PC-3 (cell line): ENCODE measurements at regions not wholly inside any gene's neighbourhood (a gene's known extent, or its start where the extent isn't known, plus 50 kb on each side); places are given as distances from the start of the nearest gene placed in this dataset.

ENCODE experiments used
- ATAC-seq: fragments of 200-7000 bp; cut with Tn5 transposase; 2 replicates; pipeline ENCODE4 v1.9.1; 2020; ENCODE audit warnings: mild to moderate bottlenecking, moderate library complexity
- BruUV-seq: library from RNA; stranded (reverse); fragments of 400-500 nt; replicated peaks from 2 replicates; lab custom pipeline; 2021; lab: Mats Ljungman, UMichigan
- CTCF ChIA-PET: fragments of 300-600 bp; sonication (Branson Sonifier 250); formaldehyde crosslinking; loops from one replicate; lab custom pipeline; 2022; ENCODE audit warnings: antibody characterized with exemption; lab: Charles Lee
- POLR2A ChIA-PET: fragments of 300-600 bp; sonication (Branson Sonifier 250); formaldehyde crosslinking; loops from one replicate; lab custom pipeline; 2022; ENCODE audit warnings: antibody characterized with exemption; ENCODE audit not compliant: unreplicated experiment; lab: Charles Lee
- DNase-seq: peaks from one replicate; pipeline ENCODE4 v3.0.0-alpha.2; 2015
- H2AFZ ChIP-seq: fragments of 300-600 bp; sonication (generic); 2 replicates; pipeline ENCODE4 v1.6.0; 2016; ENCODE audit warnings: antibody characterized with exemption, low read length
- H3F3A ChIP-seq: fragments of 300-600 bp; sonication (generic); one replicate; pipeline ENCODE4 v1.6.0; 2017; ENCODE audit warnings: antibody characterized with exemption, low read length, control low read depth, mild to moderate bottlenecking; ENCODE audit not compliant: unreplicated experiment
- H3K27ac ChIP-seq: fragments of 300-600 bp; sonication (generic); 2 replicates; pipeline ENCODE4 v1.5.1; 2016; ENCODE audit warnings: mild to moderate bottlenecking, low read length
- H3K27me3 ChIP-seq: fragments of 300-600 bp; sonication (generic); 2 replicates; pipeline ENCODE4 v1.6.1; 2016; ENCODE audit warnings: low read length, mixed read lengths
- H3K36me3 ChIP-seq: fragments of 300-600 bp; sonication (generic); 2 replicates; pipeline ENCODE4 v1.6.1; 2016; ENCODE audit warnings: low read depth, mixed run types, low read length, mixed read lengths
- H3K4me1 ChIP-seq: fragments of 300-600 bp; sonication (generic); 2 replicates; pipeline ENCODE4 v1.5.1; 2016; ENCODE audit warnings: low read length; ENCODE audit not compliant: insufficient read depth
- H3K4me2 ChIP-seq: fragments of 300-600 bp; sonication (generic); 2 replicates; pipeline ENCODE4 v1.6.0; 2016; ENCODE audit warnings: low read length
- H3K4me3 ChIP-seq: fragments of 300-600 bp; sonication (generic); 2 replicates; pipeline ENCODE4 v1.5.1; 2016; ENCODE audit warnings: mild to moderate bottlenecking, low read length, mixed read lengths
- H3K79me2 ChIP-seq: fragments of 300-600 bp; sonication (generic); 2 replicates; pipeline ENCODE4 v1.6.1; 2017; ENCODE audit warnings: low read length, mixed read lengths
- H3K9ac ChIP-seq: fragments of 300-600 bp; sonication (generic); 2 replicates; pipeline ENCODE4 v1.6.0; 2016; ENCODE audit warnings: mild to moderate bottlenecking, low read length
- H3K9me2 ChIP-seq: fragments of 300-600 bp; sonication (generic); replicated peaks from 2 replicates; pipeline ENCODE4 v1.6.1; 2016; ENCODE audit warnings: mixed run types, low read length, mixed read lengths
- H3K9me3 ChIP-seq: fragments of 300-600 bp; sonication (generic); 2 replicates; pipeline ENCODE4 v1.6.1; 2016; ENCODE audit warnings: low read length, mixed read lengths
- H4K20me1 ChIP-seq: fragments of 300-600 bp; sonication (generic); 2 replicates; pipeline ENCODE4 v1.6.1; 2016; ENCODE audit warnings: low read length, mixed read lengths
- EZH2 ChIP-seq: fragments of 300-600 bp; sonication (generic); IDR thresholded peaks from one replicate; pipeline ENCODE4 v1.6.1; 2017; ENCODE audit warnings: antibody characterized with exemption, mild to moderate bottlenecking, low read length; ENCODE audit not compliant: unreplicated experiment
- EZH2phosphoT487 ChIP-seq: fragments of 300-600 bp; sonication (generic); IDR thresholded peaks from 2 replicates; pipeline ENCODE4 v1.6.1; 2018; ENCODE audit warnings: mild to moderate bottlenecking, antibody characterized with exemption, low read length, borderline replicate concordance
- intact Hi-C: fragments of 100-400 bp; cut with micrococcal nuclease; formaldehyde crosslinking; loops from 2 replicates; pipeline ENCODE4 v1.9.0; 2023
- TF ChIP-seq, protein P1 (sequence below): fragments of 300-600 bp; sonication (generic); conservative IDR thresholded peaks from 2 replicates; pipeline ENCODE4 v1.5.1; 2017; ENCODE audit warnings: antibody characterized with exemption, low read depth, mild to moderate bottlenecking, low read length

DNA sequence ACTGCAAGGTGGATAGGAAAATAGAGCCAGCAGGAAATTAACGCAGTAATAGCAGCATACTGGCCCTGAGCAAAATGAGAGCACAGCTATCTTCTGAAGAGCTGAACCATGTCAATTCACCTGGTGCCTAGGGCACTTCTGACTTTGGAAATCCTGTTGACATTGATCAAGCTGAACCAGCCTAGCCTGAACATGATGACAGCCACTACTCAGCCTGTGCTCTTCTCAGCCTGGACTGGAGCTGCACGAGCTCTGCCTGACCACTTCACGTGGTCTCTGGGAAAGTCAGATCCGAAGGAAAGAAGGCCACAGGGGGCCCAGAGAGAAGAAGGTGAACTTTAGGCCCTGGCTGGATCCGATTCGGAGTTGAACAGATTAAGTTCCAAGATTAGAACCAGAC lies 421.9 kb downstream of the LPIN1 start:
- no peak for DNase-seq
- BruUV-seq: no TSS peak
- Histone ChIP-seq H3K4me2 (no peak overlapping the region), H3K4me3 (no peak overlapping the region), H3K9me2 (no peaks in the 10 kb centered on the region), H3K4me1 (no peaks in the 10 kb centered on the region), H3K9ac (no peak overlapping the region), H3K27ac (no peak overlapping the region), H3K36me3 (no peaks in the 10 kb centered on the region), H2AFZ (no peak overlapping the region), H3F3A (no peaks in the 10 kb centered on the region), H4K20me1 (no peaks in the 10 kb centered on the region), H3K9me3 (no peaks in the 10 kb centered on the region), H3K27me3 (no peaks in the 10 kb centered on the region), H3K79me2 (no peaks in the 10 kb centered on the region)
- POLR2A ChIA-PET: interaction anchor here (0.6 kb wide), 1 partner anchor 509 kb away, joined by 4 read pairs; no protein-coding TSS in a partner anchor
- no peak for TF ChIP-seq EZH2phosphoT487
- TF ChIP-seq, protein P1, sequence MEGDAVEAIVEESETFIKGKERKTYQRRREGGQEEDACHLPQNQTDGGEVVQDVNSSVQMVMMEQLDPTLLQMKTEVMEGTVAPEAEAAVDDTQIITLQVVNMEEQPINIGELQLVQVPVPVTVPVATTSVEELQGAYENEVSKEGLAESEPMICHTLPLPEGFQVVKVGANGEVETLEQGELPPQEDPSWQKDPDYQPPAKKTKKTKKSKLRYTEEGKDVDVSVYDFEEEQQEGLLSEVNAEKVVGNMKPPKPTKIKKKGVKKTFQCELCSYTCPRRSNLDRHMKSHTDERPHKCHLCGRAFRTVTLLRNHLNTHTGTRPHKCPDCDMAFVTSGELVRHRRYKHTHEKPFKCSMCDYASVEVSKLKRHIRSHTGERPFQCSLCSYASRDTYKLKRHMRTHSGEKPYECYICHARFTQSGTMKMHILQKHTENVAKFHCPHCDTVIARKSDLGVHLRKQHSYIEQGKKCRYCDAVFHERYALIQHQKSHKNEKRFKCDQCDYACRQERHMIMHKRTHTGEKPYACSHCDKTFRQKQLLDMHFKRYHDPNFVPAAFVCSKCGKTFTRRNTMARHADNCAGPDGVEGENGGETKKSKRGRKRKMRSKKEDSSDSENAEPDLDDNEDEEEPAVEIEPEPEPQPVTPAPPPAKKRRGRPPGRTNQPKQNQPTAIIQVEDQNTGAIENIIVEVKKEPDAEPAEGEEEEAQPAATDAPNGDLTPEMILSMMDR: no peak
- TF ChIP-seq EZH2: no peak
- CTCF ChIA-PET: interaction anchor here (0.6 kb wide), 1 partner anchor 549 kb away, joined by 4 read pairs; no protein-coding TSS in a partner anchor
- ATAC-seq: no peak
- intact Hi-C loops: no loop called here

DNA sequence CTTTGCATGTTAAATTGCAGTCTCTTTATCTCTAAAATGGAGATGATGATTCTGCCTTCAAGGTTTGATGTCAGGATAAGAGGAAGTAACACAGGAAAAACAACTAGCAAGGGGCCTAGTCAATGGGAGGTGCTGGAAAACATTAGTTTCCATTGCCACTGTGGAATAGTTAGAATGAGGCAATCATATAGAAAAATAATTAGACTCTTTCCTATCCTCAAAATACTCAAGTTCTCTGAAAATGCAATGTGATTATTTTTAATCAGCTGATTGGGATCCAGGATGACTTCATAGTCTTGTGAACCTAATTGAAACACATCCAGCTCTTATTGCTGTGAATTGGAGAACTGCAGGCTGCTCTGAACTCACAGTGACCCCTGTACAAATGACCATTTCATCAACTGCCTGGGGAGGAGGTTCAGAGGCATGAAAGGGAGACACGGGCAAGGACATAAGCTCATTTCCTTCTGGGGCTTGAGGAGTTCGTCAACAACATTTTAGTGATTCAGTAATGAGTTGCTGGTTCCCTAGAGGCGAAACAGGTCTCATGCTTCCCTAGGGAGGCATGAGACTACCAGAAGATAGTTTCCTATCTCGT lies 422.5 kb downstream of the LPIN1 start:
- H3K4me1 ChIP-seq: no peaks in the 10 kb centered on the region
- no peak for ATAC-seq
- no peaks in the 10 kb centered on the region for H3K9me2 ChIP-seq
- H4K20me1 ChIP-seq: no peaks in the 10 kb centered on the region
- H3K4me2 ChIP-seq: no peak overlapping the region
- no peak overlapping the region for H3K27ac ChIP-seq
- H3K9ac ChIP-seq: no peak overlapping the region
- ChIA-PET CTCF (interaction anchor here (0.6 kb wide), 1 partner anchor 549 kb away, joined by 4 read pairs; no protein-coding TSS in a partner anchor), POLR2A (interaction anchor here (0.6 kb wide), 1 partner anchor 509 kb away, joined by 4 read pairs; no protein-coding TSS in a partner anchor)
- no peaks in the 10 kb centered on the region for H3K79me2 ChIP-seq
- no peaks in the 10 kb centered on the region for H3K36me3 ChIP-seq
- H3K9me3 ChIP-seq: no peaks in the 10 kb centered on the region
- no peaks in the 10 kb centered on the region for H3K27me3 ChIP-seq
- H2AFZ ChIP-seq: no peak overlapping the region
- no TSS peak for BruUV-seq
- no peak overlapping the region for H3K4me3 ChIP-seq
- DNase-seq: no peak
- TF ChIP-seq, protein P1: no peak
- TF ChIP-seq EZH2phosphoT487 (no peak), EZH2 (no peak)
- H3F3A ChIP-seq: no peaks in the 10 kb centered on the region
- intact Hi-C loops: no loop called here

DNA sequence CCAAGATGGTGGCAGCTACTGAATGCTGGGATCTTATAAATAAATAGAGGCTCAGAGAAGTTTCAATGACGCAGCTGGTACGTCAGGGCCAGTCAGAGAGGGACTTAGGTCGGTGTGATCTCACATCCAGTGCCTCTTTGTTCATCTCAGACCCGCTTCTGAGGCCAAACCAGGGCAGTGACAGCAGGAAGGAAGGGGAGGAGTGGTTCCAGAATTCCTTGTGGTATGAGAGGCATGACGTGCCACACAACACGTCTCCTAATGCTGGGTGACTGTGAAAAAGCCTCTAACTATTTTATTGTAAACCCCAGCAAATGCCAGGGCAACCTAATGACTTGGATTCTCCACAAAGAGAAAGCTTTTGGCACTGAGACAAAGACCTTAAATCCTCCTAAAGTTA lies 423.3 kb downstream of the LPIN1 start:
- no TSS peak for BruUV-seq
- Histone ChIP-seq H3K4me3 (no peak overlapping the region), H3F3A (no peaks in the 10 kb centered on the region), H3K9me3 (no peaks in the 10 kb centered on the region), H3K79me2 (no peaks in the 10 kb centered on the region), H3K27ac (no peak overlapping the region), H3K9me2 (no peaks in the 10 kb centered on the region), H3K27me3 (no peaks in the 10 kb centered on the region), H3K36me3 (no peaks in the 10 kb centered on the region), H3K9ac (no peak overlapping the region), H2AFZ (no peak overlapping the region), H4K20me1 (no peaks in the 10 kb centered on the region), H3K4me2 (no peak overlapping the region), H3K4me1 (no peaks in the 10 kb centered on the region)
- TF ChIP-seq, protein P1: no peak
- TF ChIP-seq EZH2 (no peak), EZH2phosphoT487 (no peak)
- CTCF ChIA-PET: no interaction called here
- no peak for DNase-seq
- intact Hi-C loops: loop anchor here (10.0 kb wide), 1 partner anchor 215 kb away; no protein-coding TSS in a partner anchor
- no peak for ATAC-seq
- POLR2A ChIA-PET: no interaction called here
